ENCODE measurements at regions not wholly inside any gene's neighbourhood (a gene's known extent, or its start where the extent isn't known, plus 50 kb on each side); places are given as distances from the start of the nearest gene placed in this dataset.
"Not testable (repeated sequence)": the region's sequence is repeated elsewhere in the genome, so short reads cannot be mapped to it uniquely, and the experiment has no call there.

GRCh38 chr2:182543741-182544525, 117.1 kb upstream of the PDE1A start:
- no peak for DNase-seq
- H3K9me3 ChIP-seq, result no peaks in the 10 kb centered on the region
- WGBS, 2 donors, result 77 to 85% methylated on average over 3 of the region's 3 CpGs
- intact Hi-C loops (cut with DNase I; ENCODE audit: low total_unique reads), result no loop called here
- H3K27me3 ChIP-seq, result no peaks in the 10 kb centered on the region
- no peaks in the 10 kb centered on the region for H3K4me1 ChIP-seq
- TF ChIP-seq POLR2A (IDR thresholded peaks at IDR 0.05), result no peak
- TF ChIP-seq, protein P1, sequence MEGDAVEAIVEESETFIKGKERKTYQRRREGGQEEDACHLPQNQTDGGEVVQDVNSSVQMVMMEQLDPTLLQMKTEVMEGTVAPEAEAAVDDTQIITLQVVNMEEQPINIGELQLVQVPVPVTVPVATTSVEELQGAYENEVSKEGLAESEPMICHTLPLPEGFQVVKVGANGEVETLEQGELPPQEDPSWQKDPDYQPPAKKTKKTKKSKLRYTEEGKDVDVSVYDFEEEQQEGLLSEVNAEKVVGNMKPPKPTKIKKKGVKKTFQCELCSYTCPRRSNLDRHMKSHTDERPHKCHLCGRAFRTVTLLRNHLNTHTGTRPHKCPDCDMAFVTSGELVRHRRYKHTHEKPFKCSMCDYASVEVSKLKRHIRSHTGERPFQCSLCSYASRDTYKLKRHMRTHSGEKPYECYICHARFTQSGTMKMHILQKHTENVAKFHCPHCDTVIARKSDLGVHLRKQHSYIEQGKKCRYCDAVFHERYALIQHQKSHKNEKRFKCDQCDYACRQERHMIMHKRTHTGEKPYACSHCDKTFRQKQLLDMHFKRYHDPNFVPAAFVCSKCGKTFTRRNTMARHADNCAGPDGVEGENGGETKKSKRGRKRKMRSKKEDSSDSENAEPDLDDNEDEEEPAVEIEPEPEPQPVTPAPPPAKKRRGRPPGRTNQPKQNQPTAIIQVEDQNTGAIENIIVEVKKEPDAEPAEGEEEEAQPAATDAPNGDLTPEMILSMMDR (IDR thresholded peaks at IDR 0.05), result no peak
- H3K36me3 ChIP-seq (ENCODE audit: low read depth, missing control alignments), result no peaks in the 10 kb centered on the region
- H3K4me3 ChIP-seq, result no peak overlapping the region
- no peak overlapping the region for H3K27ac ChIP-seq

DNA sequence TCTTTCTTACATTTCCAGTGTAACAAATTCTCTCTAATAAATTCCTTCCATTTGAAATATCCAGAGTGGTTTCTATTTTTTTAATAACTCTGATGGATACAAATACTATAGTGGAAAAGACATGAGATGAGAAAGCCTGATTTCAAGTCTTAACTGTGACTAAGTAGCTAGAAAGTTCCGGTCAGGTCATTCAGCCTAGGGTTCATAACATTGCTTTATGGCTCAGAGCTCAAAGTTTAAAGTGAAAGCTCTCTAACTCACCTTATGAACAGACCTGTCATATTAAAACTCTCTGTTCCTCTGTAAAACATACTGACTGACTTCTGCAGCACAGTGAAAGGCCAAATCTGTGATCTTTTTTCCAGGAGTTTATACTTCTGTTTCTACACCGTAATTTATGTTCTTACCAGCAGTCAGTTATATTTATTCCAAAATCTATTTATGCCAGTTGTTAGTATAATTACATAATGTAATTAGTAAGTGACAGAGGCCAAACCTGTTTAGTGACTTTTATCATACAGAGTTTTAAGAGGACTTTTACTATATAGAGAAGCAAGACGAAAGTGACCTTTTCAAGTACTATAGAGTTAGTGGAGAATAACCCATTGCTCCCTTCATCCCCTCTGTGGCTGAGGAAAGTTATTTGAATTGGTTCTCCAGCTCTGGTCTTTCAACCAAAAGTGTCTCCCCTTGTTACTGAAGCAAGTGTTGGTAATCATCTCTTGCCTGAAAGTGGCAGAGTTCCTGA, 118.8 kb upstream of the PDE1A start:
- no peaks in the 10 kb centered on the region for H3K36me3 ChIP-seq (ENCODE audit: low read depth, missing control alignments)
- no peak overlapping the region for H3K27ac ChIP-seq
- no peak overlapping the region for H3K4me3 ChIP-seq
- no peaks in the 10 kb centered on the region for H3K27me3 ChIP-seq
- no peaks in the 10 kb centered on the region for H3K4me1 ChIP-seq
- TF ChIP-seq, protein P1 (IDR thresholded peaks at IDR 0.05), result no peak
- TF ChIP-seq POLR2A (IDR thresholded peaks at IDR 0.05), result no peak
- intact Hi-C loops (cut with DNase I; ENCODE audit: low total_unique reads), result no loop called here
- no peaks in the 10 kb centered on the region for H3K9me3 ChIP-seq
- WGBS, 2 donors, result 88 to 91% methylated on average over 3 of the region's 3 CpGs
- DNase-seq, result no peak

- no peaks in the 10 kb centered on the region for H3K9me3 ChIP-seq
- 44 to 47% methylated on average over 7 of the region's 7 CpGs for WGBS, 2 donors
- intact Hi-C loops (cut with DNase I; ENCODE audit: low total_unique reads), result no loop called here
- no peak overlapping the region for H3K4me3 ChIP-seq
- no peaks in the 10 kb centered on the region for H3K27me3 ChIP-seq
- no peak for DNase-seq
- H3K36me3 ChIP-seq (ENCODE audit: low read depth, missing control alignments), result no peaks in the 10 kb centered on the region
- no peak for TF ChIP-seq POLR2A (IDR thresholded peaks at IDR 0.05)
- TF ChIP-seq, protein P1 (IDR thresholded peaks at IDR 0.05), result no peak
- no peaks in the 10 kb centered on the region for H3K4me1 ChIP-seq
- no peak overlapping the region for H3K27ac ChIP-seq
These were observed 121.5 kb upstream of the PDE1A start for GRCh38 chr2:182548031-182548950.

- Histone ChIP-seq H3K4me1 (no peaks in the 10 kb centered on the region), H3K27me3 (no peaks in the 10 kb centered on the region), H3K36me3 (ENCODE audit: low read depth, missing control alignments) (no peaks in the 10 kb centered on the region), H3K4me3 (no peak overlapping the region), H3K27ac (no peak overlapping the region), H3K9me3 (no peaks in the 10 kb centered on the region)
- intact Hi-C loops (cut with DNase I; ENCODE audit: low total_unique reads), result no loop called here
- DNase-seq, result no peak
- TF ChIP-seq POLR2A (IDR thresholded peaks at IDR 0.05), result no peak
- TF ChIP-seq, protein P1 (IDR thresholded peaks at IDR 0.05), result no peak
- 91 to 96% methylated on average over 4 of the region's 4 CpGs for WGBS, 2 donors
These were observed 123.4 kb upstream of the PDE1A start for GRCh38 chr2:182550234-182550633.

DNA sequence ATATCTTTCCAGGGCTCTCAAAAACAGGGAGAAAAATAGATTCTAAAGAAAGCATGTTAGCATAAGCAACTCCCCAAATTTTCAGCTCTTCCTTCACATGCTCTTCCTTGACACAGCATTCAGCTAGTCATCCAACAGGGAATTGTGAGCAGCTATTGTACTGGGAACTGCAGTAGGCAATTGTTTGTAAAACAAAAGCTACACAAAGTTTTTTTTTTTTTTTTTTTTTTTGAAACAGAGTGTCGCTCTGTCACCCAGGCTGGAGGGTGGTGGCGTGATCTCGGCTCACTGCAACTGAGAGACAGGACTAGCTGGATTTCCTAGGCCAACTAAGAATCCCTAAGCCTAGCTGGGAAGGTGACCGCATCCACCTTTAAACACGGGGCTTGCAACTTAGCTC, 125.4 kb upstream of the PDE1A start:
- H3K4me3 ChIP-seq; H3K9me3 ChIP-seq; H3K4me1 ChIP-seq; DNase-seq; H3K27me3 ChIP-seq; H3K27ac ChIP-seq; H3K36me3 ChIP-seq (ENCODE audit: low read depth, missing control alignments); intact Hi-C loops (cut with DNase I; ENCODE audit: low total_unique reads): not testable (repeated sequence)
- 91 to 93% methylated on average over 5 of the region's 5 CpGs for WGBS, 2 donors

GRCh38 chr2:182552785-182553184, 125.9 kb upstream of the PDE1A start:
- H3K9me3 ChIP-seq; DNase-seq; H3K27me3 ChIP-seq; intact Hi-C loops (cut with DNase I; ENCODE audit: low total_unique reads); H3K36me3 ChIP-seq (ENCODE audit: low read depth, missing control alignments); H3K27ac ChIP-seq; H3K4me1 ChIP-seq; H3K4me3 ChIP-seq: not testable (repeated sequence)
- WGBS, 2 donors, result 91 to 92% methylated on average over 13 to 16 of the region's 16 CpGs
